HG03520 (cell line): ENCODE measurements at regions not wholly inside any gene's neighbourhood (a gene's known extent, or its start where the extent isn't known, plus 50 kb on each side); places are given as distances from the start of the nearest gene placed in this dataset.
"Not testable (repeated sequence)": the region's sequence is repeated elsewhere in the genome, so short reads cannot be mapped to it uniquely, and the experiment has no call there.

Experiments used
- ATAC-seq: cut with Tn5 transposase; IDR thresholded peaks from one replicate; pipeline ENCODE4 v1.9.1; 2021; ENCODE audit warnings: mild to moderate bottlenecking, moderate library complexity; ENCODE audit not compliant: unreplicated experiment

DNA sequence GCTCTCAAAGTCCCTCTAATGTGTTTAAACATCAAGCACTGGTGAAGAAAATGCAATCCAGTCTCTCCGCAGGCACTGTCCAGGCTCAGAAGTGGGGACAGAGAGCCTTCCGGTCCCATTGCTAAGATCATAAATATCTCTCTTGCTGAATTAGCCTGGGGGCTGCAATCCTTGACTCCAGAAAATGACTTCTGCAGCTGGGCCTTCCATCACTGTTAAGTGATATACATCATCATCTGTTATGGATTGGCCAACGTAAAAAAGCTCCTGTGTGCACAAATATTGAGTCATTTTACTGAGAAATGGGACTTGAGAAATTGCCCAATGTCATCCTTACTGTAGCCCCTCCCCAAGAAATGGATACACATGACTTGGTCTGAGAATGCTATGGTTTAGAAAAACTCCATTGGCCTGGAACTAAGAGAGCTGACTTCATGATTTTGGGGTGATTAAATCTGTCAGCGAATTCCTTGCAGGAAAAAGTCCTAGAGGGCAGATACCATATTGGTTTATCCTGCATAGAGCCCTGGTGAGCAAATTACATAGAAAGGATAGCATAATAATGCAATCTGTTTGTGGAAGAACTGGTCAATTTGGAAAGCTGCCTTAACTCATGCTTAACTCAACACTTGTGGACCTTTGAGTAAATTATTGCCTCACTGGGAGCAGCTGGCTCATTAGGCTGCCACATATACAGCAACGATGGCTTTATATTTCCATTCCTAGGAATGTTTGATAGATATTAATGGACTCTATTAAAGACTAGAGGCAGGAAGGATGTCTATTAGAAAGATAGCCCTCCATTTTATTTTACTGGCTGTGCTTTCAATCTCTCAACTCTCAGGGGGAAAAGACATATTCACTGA, 346.1 kb downstream of the GBA3 start:
- no peak for ATAC-seq

DNA sequence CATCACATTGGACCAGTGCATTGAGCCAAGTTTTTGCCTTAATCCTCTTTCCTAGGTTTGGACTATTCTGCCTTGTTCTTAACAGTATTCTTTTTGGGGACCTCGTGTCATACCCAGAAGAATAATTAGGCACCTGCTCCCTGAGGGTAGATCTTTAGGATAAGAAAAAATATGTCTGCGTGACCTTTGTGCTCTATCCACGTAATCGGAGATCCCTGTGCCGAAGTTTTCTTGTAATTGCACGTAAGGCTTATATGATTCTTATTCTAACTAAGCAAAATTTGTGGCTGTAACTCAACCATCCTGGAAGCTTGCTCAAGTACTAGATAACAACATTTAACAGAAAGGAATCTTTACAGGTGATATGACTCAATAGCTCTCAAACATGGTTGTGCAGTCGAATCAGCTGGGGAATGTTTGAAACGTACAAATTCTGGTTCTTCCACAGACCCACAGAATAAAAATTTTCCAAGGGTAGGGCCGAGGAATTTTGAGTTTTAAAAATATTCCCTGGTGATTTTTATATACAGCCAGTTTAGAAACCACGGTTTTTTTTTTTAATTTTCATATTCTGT, 344.3 kb downstream of the GBA3 start:
- no peak for ATAC-seq

DNA sequence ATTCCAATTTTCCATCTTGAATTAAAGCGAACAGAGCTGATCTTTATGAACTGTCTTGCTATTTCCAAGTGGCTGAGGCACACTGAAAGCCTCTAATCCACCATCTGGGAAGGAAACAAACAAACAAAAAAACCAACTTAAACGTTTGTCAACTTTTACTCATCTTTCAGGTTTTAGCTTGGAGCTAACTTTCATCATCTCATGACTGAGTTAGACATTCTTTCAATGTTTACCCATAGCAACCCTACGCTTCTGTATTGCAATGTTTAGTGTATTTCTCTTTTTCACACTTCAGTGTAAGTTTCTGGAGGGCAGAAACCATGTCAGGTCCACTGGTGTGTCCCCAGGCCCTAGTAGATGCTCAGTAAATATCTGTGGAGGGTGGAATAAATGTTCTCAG, 343.8 kb downstream of the GBA3 start:
- no peak for ATAC-seq

DNA sequence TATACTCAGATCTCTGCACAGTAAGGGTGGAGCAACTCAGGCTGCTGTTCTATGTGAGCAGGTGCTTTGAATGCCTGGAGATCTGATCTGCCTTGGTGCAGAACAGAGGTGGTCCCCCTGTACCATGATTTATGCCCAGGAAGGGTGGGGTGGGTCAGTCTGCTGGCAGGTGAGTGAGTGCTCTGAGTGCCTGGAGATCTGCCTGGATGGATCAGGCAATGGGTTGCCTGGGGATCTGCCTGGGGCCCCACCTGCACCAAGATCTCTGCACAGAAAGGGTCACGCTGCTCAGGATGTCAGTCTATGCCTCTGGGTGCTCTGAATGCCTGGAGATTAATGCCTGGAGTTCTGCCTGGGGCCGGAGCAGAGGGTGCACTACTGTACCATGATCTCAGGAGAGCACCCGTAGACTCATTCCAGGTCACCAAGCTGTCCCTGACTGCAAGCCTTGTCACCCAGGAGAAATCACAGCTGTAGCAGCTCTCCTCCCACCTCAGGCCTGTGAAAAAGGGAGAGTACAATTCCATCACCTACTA, 342.9 kb downstream of the GBA3 start:
- no peak for ATAC-seq

DNA sequence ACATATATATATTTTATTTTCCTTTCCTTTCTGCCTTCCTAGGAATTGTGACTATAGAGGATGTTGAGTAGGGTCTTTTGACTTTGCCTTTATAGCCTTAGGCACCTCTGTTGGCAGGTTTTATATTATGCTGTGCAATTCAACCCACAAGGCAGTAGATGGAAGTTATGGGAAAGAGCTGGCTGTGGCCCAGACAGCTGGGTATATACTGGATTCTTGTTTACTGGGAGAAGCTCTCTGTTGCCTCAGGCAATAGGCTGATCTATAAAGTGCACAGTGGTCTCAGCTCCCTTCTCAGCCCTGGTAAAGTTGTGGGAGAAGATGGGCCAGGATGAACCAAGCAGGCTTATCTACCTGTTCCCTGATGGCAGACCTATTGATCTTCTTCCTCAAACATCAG, 342.0 kb downstream of the GBA3 start:
- no peak for ATAC-seq

DNA sequence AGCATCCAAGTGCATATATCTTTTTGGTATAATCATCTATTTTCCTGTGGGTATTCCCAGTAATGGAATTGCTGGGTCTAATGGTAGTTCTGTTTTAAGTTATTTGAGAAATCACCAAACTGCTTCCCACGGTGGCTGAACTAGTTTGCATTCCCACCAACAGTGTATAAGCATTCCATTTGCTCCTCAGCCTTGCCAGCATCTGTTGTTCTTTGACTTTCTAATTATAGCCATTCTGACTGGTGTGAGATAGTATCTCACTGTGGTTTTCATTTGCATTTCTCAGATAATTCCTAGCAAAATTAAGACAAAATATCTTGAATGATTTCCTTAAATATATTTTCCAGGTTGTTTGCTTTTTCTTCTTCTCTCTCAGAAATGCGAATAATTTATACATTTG, 341.1 kb downstream of the GBA3 start:
- no peak for ATAC-seq

DNA sequence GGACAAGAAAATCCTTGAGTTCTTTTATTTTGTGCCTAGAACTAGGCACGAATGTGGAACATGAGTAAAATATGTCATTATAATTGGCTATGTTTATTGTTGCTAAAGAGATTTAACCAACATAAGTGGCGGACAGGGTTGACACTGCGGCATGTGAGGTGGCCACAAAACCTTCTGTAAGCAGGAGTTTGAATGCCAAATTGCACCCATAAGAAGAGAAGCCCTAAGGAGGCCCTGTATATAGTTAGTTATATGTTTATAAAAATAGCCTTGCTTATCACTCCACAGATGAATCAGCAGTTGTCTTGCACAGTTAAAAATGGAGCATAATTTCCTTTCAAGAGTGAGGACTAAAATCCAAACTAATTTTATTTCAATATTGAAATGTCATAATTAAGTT, 336.1 kb downstream of the GBA3 start:
- no peak for ATAC-seq

DNA sequence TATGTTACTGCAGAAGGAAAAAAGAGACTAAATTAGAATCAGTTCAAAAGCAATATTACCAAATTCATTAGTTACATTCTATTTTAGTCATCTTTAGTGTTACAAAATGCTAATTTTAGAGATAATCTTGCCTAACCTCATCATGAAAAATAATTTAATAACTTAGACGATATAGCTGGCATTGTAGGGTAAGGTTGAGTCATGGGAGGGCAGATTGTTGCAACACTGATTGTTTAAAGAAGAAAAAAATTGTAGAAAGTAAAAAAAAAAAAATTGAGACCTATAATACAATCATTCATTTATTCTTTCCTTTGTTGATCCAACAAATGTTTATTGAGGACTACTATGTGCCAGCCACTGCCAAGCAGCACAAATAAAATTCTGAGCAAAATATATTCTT, 330.9 kb downstream of the GBA3 start:
- no peak for ATAC-seq

DNA sequence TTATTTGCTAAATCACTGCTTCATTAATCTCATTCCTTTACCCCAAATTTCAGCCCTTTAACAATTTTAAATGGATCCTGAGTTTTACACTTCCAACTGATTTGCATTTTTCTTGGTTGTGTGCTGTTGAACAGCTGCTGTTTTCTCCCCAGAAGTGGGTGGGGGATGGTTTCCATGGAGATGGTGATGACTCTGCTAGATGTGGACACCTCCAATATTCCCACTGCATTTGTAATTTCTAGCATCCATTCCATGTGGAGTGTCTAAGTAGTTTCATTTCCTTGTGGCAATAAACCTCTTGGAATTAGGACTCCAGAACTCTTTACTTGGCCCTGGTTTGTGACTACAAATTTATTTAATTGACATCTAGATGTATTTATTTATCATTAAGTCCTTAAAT, 330.4 kb downstream of the GBA3 start:
- no peak for ATAC-seq

DNA sequence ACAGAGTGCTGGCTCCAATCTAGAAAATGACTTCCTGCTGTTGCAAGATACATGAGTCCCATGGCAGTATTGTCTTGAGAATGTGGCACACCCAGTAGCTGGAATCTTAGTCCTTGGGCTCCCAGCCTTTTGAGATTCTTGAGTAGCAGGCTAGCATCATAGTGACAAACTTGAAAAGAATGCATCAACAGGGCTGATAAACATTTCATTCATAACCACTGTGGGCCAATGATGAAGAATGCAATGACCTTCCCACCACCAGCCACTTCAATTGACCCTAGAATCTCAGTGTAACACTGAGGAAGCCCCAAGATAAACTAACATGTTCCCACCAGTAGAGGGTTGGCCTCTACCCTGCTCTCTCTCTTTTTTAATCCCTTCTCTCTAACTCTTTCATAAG, 329.3 kb downstream of the GBA3 start:
- no peak for ATAC-seq

DNA sequence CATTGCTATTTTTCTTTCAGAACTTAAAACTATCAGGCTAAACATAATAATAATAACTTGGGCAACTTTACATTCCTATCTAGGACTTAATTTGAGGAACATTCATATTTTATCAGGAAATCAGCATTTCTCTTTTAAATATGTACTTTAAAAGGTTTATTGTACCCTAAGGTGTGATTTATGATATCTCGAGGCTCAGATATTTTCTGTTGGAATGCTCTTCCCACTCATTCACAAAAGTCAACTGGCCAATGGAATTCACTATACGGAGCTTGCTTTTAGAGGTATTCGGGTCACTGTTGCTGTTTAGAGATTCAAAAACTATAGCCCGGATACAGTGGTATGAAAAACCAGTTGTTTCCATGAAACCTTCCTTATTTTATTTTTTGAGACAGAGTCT, 328.3 kb downstream of the GBA3 start:
- ATAC-seq, result no peak

DNA sequence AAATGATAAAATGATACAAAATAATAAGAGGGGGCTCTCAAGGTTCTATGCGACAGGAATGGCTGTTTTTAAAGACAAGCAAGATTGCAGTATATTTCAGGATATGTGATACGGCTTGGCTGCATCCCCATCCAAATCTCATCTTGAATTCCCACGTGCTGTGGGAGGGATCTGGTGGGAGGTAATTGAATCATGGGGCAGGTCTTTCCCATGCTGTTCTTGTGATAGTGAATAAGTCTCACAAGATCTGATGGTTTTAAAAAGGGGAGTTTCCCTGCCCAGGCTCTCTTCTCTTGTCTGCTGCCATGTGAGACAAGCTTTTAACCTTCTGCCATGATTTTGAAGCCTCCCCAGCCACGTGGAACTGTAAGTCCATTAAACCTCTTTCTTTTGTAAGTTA, 327.7 kb downstream of the GBA3 start:
- not testable (repeated sequence) for ATAC-seq

DNA sequence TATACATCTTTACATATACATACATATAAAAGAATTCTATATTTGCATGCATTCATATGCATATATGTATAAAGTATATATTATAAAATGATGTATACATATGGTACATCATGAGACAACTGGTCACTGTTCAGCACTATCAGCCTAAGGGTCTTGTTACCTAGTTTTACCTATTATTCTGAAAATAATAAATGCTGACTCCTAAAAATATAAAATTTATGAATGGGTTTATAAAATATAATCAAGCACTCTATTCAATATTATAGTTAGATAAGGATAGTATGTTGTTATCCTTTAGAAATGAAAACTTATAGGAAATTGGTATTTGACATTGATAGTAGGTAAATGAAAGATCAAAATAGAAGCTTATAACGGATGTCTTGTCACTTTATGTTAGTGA, 324.2 kb downstream of the GBA3 start:
- no peak for ATAC-seq

DNA sequence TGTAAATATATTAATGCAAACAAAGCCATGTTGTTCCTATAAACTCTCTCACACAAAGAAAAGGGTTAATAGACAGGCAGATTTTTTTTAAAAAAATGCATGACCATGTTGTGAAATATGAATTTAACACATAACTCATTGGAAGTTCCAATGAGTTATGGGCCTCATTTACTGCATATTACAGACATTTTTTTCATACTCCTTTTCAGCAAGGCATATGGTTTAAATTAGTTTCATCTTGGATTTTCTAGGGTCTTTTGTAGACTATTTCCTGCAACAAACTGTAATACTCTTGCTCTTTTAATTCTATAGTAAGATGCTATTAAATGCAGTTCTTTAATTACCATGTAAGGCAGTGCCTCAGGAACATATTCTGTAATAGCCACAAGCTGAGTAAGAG, 323.1 kb downstream of the GBA3 start:
- ATAC-seq, result no peak

DNA sequence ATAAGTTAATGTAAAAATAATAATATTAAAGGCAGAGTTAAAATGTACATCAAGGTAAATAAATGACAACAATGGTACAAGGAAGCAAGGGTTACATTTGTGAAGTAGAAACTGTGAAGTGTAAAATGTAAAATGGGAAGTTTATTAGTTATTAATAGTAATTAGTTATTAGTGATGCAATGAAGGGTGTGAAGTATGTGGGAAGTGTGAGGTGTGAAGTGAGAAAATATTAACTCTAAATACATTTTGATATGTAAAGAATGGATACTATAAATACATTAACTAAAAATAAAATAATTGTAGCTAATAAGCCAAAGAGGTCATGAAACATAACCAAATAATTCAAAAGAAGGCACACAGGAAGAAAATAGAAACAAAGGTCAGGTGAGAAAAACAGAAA, 316.4 kb downstream of the GBA3 start:
- ATAC-seq, result no peak

DNA sequence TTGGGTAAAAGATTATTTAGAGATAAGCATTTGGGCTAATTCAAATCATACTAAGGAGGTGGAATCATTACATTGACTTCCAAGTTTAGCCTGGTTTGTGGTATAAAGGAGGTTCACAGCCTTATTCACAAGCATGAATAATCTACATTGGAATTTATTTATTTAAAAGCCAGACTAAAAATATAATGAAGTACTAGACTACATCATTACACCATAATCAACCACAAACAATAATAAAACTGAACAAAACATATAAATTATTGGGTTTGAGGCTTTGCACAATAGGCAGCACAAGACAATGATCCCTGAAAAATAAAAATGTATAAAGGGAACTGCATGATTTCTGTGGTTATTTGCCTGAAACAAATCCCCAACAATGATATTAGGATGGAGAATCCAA, 314.0 kb downstream of the GBA3 start:
- no peak for ATAC-seq

DNA sequence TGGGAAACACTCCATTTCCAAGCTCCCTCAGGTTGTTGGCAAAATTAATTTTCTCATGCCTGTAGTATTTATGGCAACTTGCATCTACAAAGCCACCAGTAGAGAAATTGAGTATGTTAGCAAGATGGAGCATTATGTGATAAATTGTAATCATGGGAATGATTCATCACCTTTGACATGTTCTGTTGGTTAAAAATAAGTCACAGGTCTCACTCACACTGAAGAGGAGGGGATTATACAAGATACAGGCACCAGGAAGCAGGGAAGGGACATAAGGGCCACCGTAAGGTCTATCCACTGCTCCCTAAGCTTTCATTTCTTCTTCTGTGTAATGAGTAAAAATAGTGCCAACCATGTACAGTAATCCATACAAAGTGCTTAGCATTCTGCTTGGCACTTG, 313.0 kb downstream of the GBA3 start:
- ATAC-seq, result no peak

DNA sequence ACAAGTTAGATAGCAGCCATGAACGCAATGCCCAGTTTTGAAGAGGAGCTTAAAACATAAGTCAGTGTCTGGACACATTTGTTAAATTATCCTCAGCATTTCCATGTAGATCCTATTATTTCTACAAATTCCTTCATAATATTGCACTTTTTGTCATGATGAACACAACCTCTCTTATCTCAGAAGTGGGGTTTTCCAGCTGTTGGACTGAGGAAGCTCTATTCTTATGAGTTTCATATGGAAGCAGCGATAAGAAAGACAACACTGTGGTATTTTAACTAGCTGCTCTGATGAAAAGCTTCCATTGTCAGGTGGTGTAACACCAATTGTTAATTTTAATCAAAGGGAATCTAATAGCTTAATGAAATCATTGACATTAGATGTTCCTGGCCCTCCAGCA, 308.7 kb downstream of the GBA3 start:
- no peak for ATAC-seq

DNA sequence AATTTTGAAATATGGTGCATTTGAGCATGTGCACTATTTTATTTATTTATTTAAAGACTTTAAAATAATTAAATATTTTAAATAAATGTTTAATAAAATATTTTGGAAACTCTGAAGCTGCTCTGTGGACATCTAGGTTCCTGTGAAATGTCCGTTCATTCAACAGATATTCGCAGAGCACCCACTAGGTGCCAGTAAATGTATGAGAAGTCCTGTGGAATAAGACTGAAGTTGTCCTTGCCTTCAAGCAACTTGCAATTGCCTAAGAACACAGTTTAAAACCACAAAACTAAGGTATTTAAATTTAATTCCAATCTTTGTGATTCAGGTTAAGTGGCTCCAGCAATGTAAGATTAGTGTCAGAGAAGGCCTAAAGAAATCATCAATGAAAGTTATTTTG, 306.7 kb downstream of the GBA3 start:
- no peak for ATAC-seq

DNA sequence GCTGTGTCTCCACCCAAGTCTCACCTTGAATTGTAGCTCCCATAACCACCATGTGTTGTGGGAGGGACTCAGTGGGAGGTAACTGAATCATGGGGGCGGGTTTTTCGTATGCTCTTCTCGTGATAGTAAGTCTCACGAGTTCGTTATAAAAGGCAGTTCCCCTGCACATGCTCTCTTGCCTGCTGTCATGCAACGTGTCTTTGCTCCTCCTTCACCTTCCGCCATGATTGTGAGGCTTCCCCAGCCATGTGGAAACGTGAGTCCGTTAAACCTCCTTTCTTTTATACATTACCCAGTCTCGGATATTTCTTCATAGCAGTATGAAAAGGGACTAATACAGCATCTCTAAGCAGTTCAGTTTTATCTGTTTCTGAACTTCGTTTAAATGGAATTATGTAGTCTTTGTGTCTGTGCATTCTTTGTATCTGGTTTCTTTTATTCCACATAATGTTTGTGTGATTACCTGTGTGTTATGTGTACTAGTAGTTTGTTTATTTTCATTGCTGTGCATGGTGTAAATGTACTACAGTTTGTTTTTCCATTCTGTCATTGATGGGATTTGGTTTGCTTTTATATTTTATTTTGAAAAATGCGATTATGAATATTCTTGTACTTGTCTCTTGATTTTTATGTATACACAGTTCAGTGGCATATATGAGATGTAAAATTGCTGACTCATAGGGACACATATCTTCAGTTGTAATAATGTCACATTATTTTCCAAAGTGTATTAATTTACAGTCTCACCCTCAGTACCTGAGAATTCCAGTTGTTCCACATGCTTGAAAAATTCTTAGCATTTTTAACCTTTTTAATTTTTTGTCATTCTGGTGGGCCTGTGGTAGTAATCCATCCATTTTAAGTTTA, 304.9 kb downstream of the GBA3 start:
- ATAC-seq, result no peak

DNA sequence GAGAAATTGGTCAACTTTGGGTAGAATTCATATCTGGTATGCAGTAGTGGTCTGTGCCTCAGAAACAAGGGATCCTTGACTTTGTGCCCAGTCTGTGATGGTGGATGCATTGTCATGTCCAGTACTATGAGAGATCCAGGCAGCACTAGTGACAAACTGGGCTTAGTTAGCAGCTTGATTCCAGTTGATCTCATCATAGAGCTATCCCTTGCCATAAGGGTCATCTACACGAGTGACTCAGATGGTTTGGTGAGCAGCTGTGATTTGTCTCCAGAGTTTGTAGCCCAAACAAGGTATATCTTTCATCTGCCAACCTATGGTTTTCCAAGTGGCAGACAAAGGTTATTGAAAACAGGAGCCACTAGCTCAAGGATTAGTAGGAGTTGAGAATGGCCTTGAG, 298.8 kb downstream of the GBA3 start:
- ATAC-seq, result no peak

DNA sequence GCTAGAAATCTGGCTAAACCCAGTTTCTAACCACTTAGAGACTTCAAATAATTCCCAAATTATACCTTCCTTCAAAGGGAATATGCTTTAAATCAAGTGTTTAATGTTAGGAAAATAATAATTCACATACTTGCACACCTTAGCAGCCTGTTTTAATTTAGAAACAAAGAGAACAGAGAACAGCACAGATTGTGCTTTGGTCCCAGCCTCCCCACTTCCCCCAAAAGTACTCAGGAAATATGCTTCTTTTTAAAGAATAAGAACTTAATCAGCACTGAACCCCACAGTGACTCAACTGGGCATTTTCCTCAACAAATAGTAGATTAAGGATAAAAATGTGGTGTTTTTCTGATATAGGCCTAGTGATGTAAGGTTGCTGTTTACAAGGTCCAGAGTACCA, 295.8 kb downstream of the GBA3 start:
- ATAC-seq, result no peak
